ENCODE measurements at regions not wholly inside any gene's neighbourhood (a gene's known extent, or its start where the extent isn't known, plus 50 kb on each side); places are given as distances from the start of the nearest gene placed in this dataset.
"Not testable (repeated sequence)": the region's sequence is repeated elsewhere in the genome, so short reads cannot be mapped to it uniquely, and the experiment has no call there.

- DNase-seq = no peak
These were observed 101.1 kb downstream of the BMP4 start for GRCh38 chr14:53855574-53855973.

GRCh38 chr14:53855127-53855526 is 101.5 kb downstream of the BMP4 start:
- DNase-seq = no peak

- no peak for DNase-seq
These were observed 105.1 kb downstream of the BMP4 start for GRCh38 chr14:53851394-53852090.

GRCh38 chr14:53850714-53851296 is 105.8 kb downstream of the BMP4 start:
- no peak for DNase-seq

- DNase-seq = no peak
These were observed 107.1 kb downstream of the BMP4 start for GRCh38 chr14:53849549-53849948.

GRCh38 chr14:53848854-53849253 is 107.8 kb downstream of the BMP4 start:
- no peak for DNase-seq

GRCh38 chr14:53847881-53848280 is 108.7 kb downstream of the BMP4 start:
- no peak for DNase-seq

GRCh38 chr14:53847057-53847456 is 109.6 kb downstream of the BMP4 start:
- no peak for DNase-seq

- no peak for DNase-seq
These were observed 110.6 kb downstream of the BMP4 start for GRCh38 chr14:53845813-53846693.

GRCh38 chr14:53842938-53843337 is 113.7 kb downstream of the BMP4 start:
- DNase-seq = no peak

GRCh38 chr14:53841109-53842099 is 115.2 kb downstream of the BMP4 start:
- no peak for DNase-seq

GRCh38 chr14:53840444-53840843 is 116.2 kb downstream of the BMP4 start:
- no peak for DNase-seq

GRCh38 chr14:53838374-53838773 is 118.3 kb downstream of the BMP4 start:
- DNase-seq = no peak

- not testable (repeated sequence) for DNase-seq
These were observed 119.0 kb downstream of the BMP4 start for GRCh38 chr14:53837656-53838055.

- no peak for DNase-seq
These were observed 120.1 kb downstream of the BMP4 start for GRCh38 chr14:53836551-53836950.

- DNase-seq = no peak
These were observed 127.8 kb downstream of the BMP4 start for GRCh38 chr14:53828820-53829219.

GRCh38 chr14:53824061-53824460 is 132.6 kb downstream of the BMP4 start:
- no peak for DNase-seq

- DNase-seq = no peak
These were observed 142.2 kb downstream of the BMP4 start for GRCh38 chr14:53814392-53814791.

- no peak for DNase-seq
These were observed 146.4 kb downstream of the BMP4 start for GRCh38 chr14:53810221-53810620.

GRCh38 chr14:53808042-53808441 is 148.6 kb downstream of the BMP4 start:
- DNase-seq = peak; percentile 21

- DNase-seq = peak; percentile 54
These were observed 149.1 kb downstream of the BMP4 start for GRCh38 chr14:53807542-53807941.

- no peak for DNase-seq
These were observed 149.5 kb downstream of the BMP4 start for GRCh38 chr14:53807108-53807507.

- no peak for DNase-seq
These were observed 159.9 kb downstream of the BMP4 start for GRCh38 chr14:53796734-53797133.

Measured in eye (tissue), 1 donor.